ENCODE measurements at regions not wholly inside any gene's neighbourhood (a gene's known extent, or its start where the extent isn't known, plus 50 kb on each side); places are given as distances from the start of the nearest gene placed in this dataset.
"Not testable (repeated sequence)": the region's sequence is repeated elsewhere in the genome, so short reads cannot be mapped to it uniquely, and the experiment has no call there.

DNA sequence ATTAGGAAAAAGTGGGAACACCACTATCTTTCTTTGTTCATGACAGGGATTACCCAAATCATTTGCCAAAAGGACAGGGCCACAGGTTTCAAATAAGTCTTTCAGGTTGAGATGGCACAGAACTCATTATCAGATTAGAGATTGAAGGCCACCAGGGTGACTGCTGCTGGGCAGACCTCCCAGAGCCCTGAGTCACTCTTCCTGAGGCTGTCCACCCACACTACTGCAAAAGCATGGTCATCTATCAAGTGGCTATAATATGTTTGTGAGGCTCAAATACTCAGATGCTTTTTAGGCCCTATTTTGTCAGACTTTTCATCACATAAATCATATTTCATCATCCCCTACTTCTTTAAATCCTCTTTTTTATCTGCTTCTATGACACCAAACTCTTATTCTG is 155.3 kb upstream of the CCDC196 start:
- Histone ChIP-seq H3K9ac (ENCODE audit: low read length in 2 of 2) (no peak overlapping the region), H3K36me3 (ENCODE audit: control insufficient read depth in 2 of 2, insufficient read depth in 2 of 2, low read length in 2 of 2) (no peaks in the 10 kb centered on the region), H3K27ac (ENCODE audit: low read length) (no peak overlapping the region), H3K27me3 (ENCODE audit: control insufficient read depth in 1 of 2, insufficient read depth in 2 of 2, low read length in 2 of 2) (no peaks in the 10 kb centered on the region), H3K9me3 (ENCODE audit: control insufficient read depth in 2 of 2, low read length in 2 of 2) (no peaks in the 10 kb centered on the region), H3K4me1 (ENCODE audit: control insufficient read depth, insufficient read depth, low read length) (no peaks in the 10 kb centered on the region), H3K4me3 (ENCODE audit: low read length in 2 of 2) (no peak overlapping the region)

DNA sequence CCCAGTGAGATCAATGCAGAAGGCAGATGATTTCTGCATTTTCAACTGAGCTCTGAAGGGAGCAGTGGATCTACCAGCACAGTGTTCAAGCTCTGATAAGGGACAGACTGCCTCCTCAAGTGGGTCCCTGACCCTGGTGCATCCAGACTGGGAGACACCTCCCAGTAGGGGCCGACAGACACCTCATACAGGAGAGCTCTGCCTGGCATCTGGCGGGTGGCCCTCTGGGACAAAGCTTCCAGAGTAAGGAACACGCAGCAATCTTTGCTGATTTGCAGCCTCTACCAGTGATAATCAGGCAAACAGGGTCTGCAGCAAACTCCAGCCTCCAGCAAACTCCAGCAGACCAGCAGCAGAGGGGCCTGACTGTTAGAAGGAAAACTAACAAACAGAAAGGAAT is 152.9 kb upstream of the CCDC196 start:
- H3K36me3 ChIP-seq (ENCODE audit: control insufficient read depth in 2 of 2, insufficient read depth in 2 of 2, low read length in 2 of 2); H3K9me3 ChIP-seq (ENCODE audit: control insufficient read depth in 2 of 2, low read length in 2 of 2); H3K27ac ChIP-seq (ENCODE audit: low read length); H3K27me3 ChIP-seq (ENCODE audit: control insufficient read depth in 1 of 2, insufficient read depth in 2 of 2, low read length in 2 of 2); H3K4me1 ChIP-seq (ENCODE audit: control insufficient read depth, insufficient read depth, low read length); H3K4me3 ChIP-seq (ENCODE audit: low read length in 2 of 2); H3K9ac ChIP-seq (ENCODE audit: low read length in 2 of 2): not testable (repeated sequence)

DNA sequence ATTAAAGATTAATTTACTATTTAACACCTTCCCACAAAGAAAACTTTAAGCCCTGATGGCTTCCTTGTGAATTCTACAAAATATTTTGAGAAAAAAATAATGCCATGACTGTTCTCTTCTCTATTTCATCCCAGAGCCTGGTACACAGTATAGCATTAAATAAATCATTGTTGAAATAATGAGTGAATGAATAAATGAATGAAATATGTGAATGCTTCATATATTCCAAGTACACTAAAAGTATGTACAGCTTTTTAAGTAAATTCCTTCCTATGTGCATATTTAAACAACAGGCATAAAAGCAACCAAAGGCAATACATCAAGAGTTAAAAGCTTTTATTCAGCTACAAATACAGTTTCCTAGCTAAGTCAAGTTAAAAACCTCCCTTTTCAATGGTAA is 144.9 kb upstream of the CCDC196 start:
- Histone ChIP-seq H3K27me3 (ENCODE audit: control insufficient read depth in 1 of 2, insufficient read depth in 2 of 2, low read length in 2 of 2) (no peaks in the 10 kb centered on the region), H3K9ac (ENCODE audit: low read length in 2 of 2) (no peak overlapping the region), H3K9me3 (ENCODE audit: control insufficient read depth in 2 of 2, low read length in 2 of 2) (no peaks in the 10 kb centered on the region), H3K36me3 (ENCODE audit: control insufficient read depth in 2 of 2, insufficient read depth in 2 of 2, low read length in 2 of 2) (no peaks in the 10 kb centered on the region), H3K27ac (ENCODE audit: low read length) (no peak overlapping the region), H3K4me3 (ENCODE audit: low read length in 2 of 2) (no peak overlapping the region), H3K4me1 (ENCODE audit: control insufficient read depth, insufficient read depth, low read length) (no peaks in the 10 kb centered on the region)

DNA sequence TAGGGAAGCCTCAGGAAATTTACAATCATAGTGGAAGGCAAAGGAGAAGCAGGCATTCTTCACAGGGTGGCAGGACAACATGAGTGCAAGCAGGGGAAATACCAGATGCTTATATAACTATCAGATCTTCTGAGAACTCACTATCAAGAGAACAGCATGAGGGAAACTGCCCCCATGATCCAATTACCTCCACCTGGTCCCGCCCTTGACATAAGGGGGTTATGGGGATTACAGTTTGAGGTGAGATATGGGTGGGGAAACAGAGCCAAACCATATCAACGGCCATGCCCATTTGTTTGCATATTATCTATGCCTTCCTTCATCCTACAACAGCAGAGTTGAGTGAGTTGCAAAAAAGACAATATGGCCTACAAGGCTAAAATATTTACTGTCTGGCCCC is 140.2 kb upstream of the CCDC196 start:
- Histone ChIP-seq H3K9ac (ENCODE audit: low read length in 2 of 2) (no peak overlapping the region), H3K27ac (ENCODE audit: low read length) (no peak overlapping the region), H3K36me3 (ENCODE audit: control insufficient read depth in 2 of 2, insufficient read depth in 2 of 2, low read length in 2 of 2) (no peaks in the 10 kb centered on the region), H3K9me3 (ENCODE audit: control insufficient read depth in 2 of 2, low read length in 2 of 2) (peaks cover 5 to 7% of the 10 kb centered on the region in 2 donors), H3K4me1 (ENCODE audit: control insufficient read depth, insufficient read depth, low read length) (no peaks in the 10 kb centered on the region), H3K4me3 (ENCODE audit: low read length in 2 of 2) (no peak overlapping the region), H3K27me3 (ENCODE audit: control insufficient read depth in 1 of 2, insufficient read depth in 2 of 2, low read length in 2 of 2) (no peaks in the 10 kb centered on the region)

DNA sequence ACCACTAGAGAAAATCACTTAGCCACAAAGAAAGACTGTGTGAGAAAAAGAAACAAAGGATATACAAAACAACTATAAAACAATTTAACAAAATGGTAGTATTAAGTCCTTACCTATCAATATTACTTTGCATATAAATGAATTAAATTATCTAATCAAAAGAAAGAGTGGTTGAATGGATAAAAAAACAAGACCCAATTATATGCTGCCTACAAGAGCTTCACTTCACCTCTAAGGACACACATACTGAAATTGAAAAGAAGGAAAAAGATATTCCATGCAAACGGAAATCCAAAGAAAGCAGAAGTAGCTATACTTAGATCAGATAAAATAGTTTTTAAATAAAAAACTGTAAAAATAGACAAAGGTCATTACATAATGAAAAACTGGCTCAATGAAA is 134.9 kb upstream of the CCDC196 start:
- no peak overlapping the region for H3K27ac ChIP-seq (ENCODE audit: low read length)
- no peak overlapping the region for H3K4me3 ChIP-seq (ENCODE audit: low read length in 2 of 2)
- H3K27me3 ChIP-seq (ENCODE audit: control insufficient read depth in 1 of 2, insufficient read depth in 2 of 2, low read length in 2 of 2): no peaks in the 10 kb centered on the region
- H3K36me3 ChIP-seq (ENCODE audit: control insufficient read depth in 2 of 2, insufficient read depth in 2 of 2, low read length in 2 of 2): no peaks in the 10 kb centered on the region
- H3K9me3 ChIP-seq (ENCODE audit: control insufficient read depth in 2 of 2, low read length in 2 of 2): peaks cover 5 to 7% of the 10 kb centered on the region in 2 donors
- no peaks in the 10 kb centered on the region for H3K4me1 ChIP-seq (ENCODE audit: control insufficient read depth, insufficient read depth, low read length)
- H3K9ac ChIP-seq (ENCODE audit: low read length in 2 of 2): no peak overlapping the region

DNA sequence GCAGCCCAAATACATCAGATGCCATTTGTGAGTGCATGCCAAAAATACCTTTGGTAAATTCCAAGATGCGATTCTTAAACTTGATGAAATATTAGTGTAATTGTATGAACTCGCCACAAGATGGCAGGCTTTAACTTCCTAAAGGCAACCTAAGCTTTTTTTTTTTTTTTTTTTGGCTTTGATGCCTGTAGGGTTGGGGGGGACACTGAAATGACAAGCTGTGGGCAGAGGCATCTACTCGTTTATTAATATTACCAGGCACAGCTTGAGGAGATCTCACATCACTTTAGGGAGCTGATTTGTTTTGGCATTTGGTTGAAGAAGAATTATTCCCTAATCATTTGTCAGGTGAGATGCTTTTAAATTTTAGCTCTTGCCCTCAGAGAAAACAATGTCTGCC is 126.7 kb upstream of the CCDC196 start:
- no peak overlapping the region for H3K9ac ChIP-seq (ENCODE audit: low read length in 2 of 2)
- peaks cover 0 to 3% of the 10 kb centered on the region in 2 donors for H3K27me3 ChIP-seq (ENCODE audit: control insufficient read depth in 1 of 2, insufficient read depth in 2 of 2, low read length in 2 of 2)
- H3K36me3 ChIP-seq (ENCODE audit: control insufficient read depth in 2 of 2, insufficient read depth in 2 of 2, low read length in 2 of 2): no peaks in the 10 kb centered on the region
- H3K4me3 ChIP-seq (ENCODE audit: low read length in 2 of 2): no peak overlapping the region
- no peak overlapping the region for H3K27ac ChIP-seq (ENCODE audit: low read length)
- H3K9me3 ChIP-seq (ENCODE audit: control insufficient read depth in 2 of 2, low read length in 2 of 2): no peaks in the 10 kb centered on the region
- no peaks in the 10 kb centered on the region for H3K4me1 ChIP-seq (ENCODE audit: control insufficient read depth, insufficient read depth, low read length)

DNA sequence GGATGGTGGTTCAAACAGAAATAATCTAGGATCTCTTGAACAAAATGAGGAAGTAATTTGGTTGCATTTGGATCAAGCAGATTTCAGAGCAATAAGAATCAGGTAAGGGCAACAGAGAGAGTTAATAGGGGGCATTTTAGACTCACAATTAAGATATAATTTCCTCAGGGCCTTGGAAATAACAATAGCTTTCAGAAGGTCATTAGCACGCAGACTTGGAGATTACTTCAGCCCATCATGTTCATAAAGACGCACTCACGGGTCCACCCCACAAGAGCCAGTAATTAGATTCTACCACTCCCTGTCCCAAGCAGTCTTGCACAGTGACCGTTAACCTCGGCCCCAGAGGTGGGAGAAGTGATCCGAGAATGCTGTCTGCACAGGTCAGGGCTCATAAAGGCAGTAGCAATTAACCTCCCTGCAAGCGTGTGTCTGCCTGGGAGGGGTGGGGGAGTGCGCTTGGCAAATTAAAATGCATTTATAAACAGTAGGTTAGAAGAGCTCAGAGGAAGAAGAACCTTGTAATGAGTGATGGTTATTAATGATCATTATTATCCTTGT is 125.7 kb upstream of the CCDC196 start:
- no peak overlapping the region for H3K4me3 ChIP-seq (ENCODE audit: low read length in 2 of 2)
- no peak overlapping the region for H3K27ac ChIP-seq (ENCODE audit: low read length)
- H3K9ac ChIP-seq (ENCODE audit: low read length in 2 of 2): no peak overlapping the region
- H3K9me3 ChIP-seq (ENCODE audit: control insufficient read depth in 2 of 2, low read length in 2 of 2): no peaks in the 10 kb centered on the region
- H3K36me3 ChIP-seq (ENCODE audit: control insufficient read depth in 2 of 2, insufficient read depth in 2 of 2, low read length in 2 of 2): no peaks in the 10 kb centered on the region
- no peaks in the 10 kb centered on the region for H3K4me1 ChIP-seq (ENCODE audit: control insufficient read depth, insufficient read depth, low read length)
- peaks cover 0 to 3% of the 10 kb centered on the region in 2 donors for H3K27me3 ChIP-seq (ENCODE audit: control insufficient read depth in 1 of 2, insufficient read depth in 2 of 2, low read length in 2 of 2)

DNA sequence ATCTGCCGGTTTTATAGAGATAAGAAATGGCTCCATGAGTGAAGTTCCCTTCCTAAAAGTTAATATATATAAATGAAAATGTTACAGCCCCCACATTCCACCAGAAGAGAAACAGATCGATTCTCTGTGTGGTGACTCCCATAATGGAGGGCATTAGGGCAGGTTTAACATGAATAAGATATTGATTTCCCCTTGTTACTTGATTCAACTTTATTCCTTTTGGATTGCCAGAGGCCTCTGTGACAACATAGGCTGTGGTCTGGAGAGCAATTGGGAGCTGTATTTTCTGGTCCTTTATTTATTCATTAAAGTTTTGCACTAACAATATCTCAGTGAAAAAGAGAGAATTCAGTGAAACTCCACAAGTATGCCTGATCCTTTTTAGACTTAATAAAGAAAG is 125.2 kb upstream of the CCDC196 start:
- H3K27me3 ChIP-seq (ENCODE audit: control insufficient read depth in 1 of 2, insufficient read depth in 2 of 2, low read length in 2 of 2): peaks cover 0 to 3% of the 10 kb centered on the region in 2 donors
- no peak overlapping the region for H3K9ac ChIP-seq (ENCODE audit: low read length in 2 of 2)
- no peak overlapping the region for H3K4me3 ChIP-seq (ENCODE audit: low read length in 2 of 2)
- no peaks in the 10 kb centered on the region for H3K9me3 ChIP-seq (ENCODE audit: control insufficient read depth in 2 of 2, low read length in 2 of 2)
- H3K36me3 ChIP-seq (ENCODE audit: control insufficient read depth in 2 of 2, insufficient read depth in 2 of 2, low read length in 2 of 2): no peaks in the 10 kb centered on the region
- no peaks in the 10 kb centered on the region for H3K4me1 ChIP-seq (ENCODE audit: control insufficient read depth, insufficient read depth, low read length)
- no peak overlapping the region for H3K27ac ChIP-seq (ENCODE audit: low read length)

DNA sequence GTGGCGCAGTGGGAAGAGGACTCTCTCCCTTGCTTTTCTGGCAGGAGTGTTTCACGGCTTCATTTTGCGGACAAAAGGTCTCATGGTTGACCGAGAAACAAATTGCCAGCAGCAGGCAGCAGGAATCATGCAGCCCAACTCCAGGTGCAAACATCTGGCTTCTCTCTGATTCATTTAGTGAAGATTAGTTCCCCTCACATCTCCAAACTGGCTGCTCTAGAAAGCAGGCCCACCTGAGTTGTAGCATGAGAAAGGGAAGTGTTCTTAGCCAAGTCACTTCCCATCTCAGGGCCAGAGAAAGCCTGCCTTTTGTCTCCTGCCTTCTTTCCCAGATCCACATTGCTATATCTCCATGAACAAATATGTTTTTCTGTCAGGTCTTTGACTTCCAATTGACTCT is 120.8 kb upstream of the CCDC196 start:
- H3K36me3 ChIP-seq (ENCODE audit: control insufficient read depth in 2 of 2, insufficient read depth in 2 of 2, low read length in 2 of 2): no peaks in the 10 kb centered on the region
- no peaks in the 10 kb centered on the region for H3K4me1 ChIP-seq (ENCODE audit: control insufficient read depth, insufficient read depth, low read length)
- no peaks in the 10 kb centered on the region for H3K9me3 ChIP-seq (ENCODE audit: control insufficient read depth in 2 of 2, low read length in 2 of 2)

DNA sequence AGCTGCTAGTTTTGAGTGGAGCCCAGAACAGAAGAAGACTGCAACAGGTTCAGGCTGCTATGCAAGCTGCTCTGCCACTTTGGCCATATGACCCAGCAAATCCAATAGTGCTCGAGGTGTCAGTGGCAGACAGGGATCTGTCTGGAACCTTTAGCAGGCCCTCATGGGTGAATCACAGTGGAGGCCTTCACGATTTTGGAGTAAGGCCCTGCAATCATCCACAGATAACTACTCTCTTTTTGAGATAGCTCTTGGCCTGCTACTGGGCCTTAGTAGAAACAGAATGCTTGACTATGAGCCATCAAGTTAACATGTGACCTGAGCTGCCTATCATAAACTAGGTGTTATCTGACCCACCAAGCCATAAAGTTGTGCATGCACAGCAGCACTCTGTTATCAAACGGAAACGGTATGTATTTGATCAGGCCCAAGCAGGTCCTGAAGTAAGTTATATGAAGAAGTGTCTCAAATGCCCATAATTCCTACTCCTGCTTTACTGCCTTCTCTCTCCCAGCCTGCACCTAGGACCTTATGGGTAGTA is 116.9 kb upstream of the CCDC196 start:
- Histone ChIP-seq H3K4me1 (ENCODE audit: control insufficient read depth, insufficient read depth, low read length) (no peaks in the 10 kb centered on the region), H3K27ac (ENCODE audit: low read length) (no peak overlapping the region), H3K9ac (ENCODE audit: low read length in 2 of 2) (no peak overlapping the region), H3K27me3 (ENCODE audit: control insufficient read depth in 1 of 2, insufficient read depth in 2 of 2, low read length in 2 of 2) (no peaks in the 10 kb centered on the region), H3K4me3 (ENCODE audit: low read length in 2 of 2) (no peak overlapping the region), H3K36me3 (ENCODE audit: control insufficient read depth in 2 of 2, insufficient read depth in 2 of 2, low read length in 2 of 2) (no peaks in the 10 kb centered on the region), H3K9me3 (ENCODE audit: control insufficient read depth in 2 of 2, low read length in 2 of 2) (no peaks in the 10 kb centered on the region)

More for the DNA sequence above, 120.8 kb upstream of the CCDC196 start:
- no peak overlapping the region for H3K27ac ChIP-seq (ENCODE audit: low read length)
- no peaks in the 10 kb centered on the region for H3K27me3 ChIP-seq (ENCODE audit: control insufficient read depth in 1 of 2, insufficient read depth in 2 of 2, low read length in 2 of 2)
- H3K9ac ChIP-seq (ENCODE audit: low read length in 2 of 2): no peak overlapping the region
- H3K4me3 ChIP-seq (ENCODE audit: low read length in 2 of 2): no peak overlapping the region

DNA sequence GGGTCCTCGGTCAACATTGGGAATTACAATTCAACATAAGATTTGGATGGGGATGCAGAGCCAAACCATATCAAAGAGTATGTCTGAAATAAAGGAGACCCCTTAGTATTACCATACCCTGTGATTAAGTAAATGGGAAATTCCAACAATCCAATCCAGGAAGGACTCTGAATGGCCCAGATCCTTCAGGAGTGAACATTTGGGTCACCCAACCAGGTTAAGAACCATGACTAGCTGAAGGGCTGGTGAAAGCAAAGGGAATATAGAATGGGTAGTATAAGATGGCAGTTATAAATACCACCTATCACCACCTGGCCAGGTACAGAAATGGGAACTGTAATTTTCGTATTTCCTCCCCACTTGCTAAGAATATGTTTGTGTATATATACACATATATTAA is 114.4 kb upstream of the CCDC196 start:
- Histone ChIP-seq H3K27me3 (ENCODE audit: control insufficient read depth in 1 of 2, insufficient read depth in 2 of 2, low read length in 2 of 2) (no peaks in the 10 kb centered on the region), H3K27ac (ENCODE audit: low read length) (no peak overlapping the region), H3K4me3 (ENCODE audit: low read length in 2 of 2) (no peak overlapping the region), H3K9ac (ENCODE audit: low read length in 2 of 2) (no peak overlapping the region), H3K36me3 (ENCODE audit: control insufficient read depth in 2 of 2, insufficient read depth in 2 of 2, low read length in 2 of 2) (no peaks in the 10 kb centered on the region), H3K9me3 (ENCODE audit: control insufficient read depth in 2 of 2, low read length in 2 of 2) (no peaks in the 10 kb centered on the region), H3K4me1 (ENCODE audit: control insufficient read depth, insufficient read depth, low read length) (no peaks in the 10 kb centered on the region)
